ENCODE measurements at regions not wholly inside any gene's neighbourhood (a gene's known extent, or its start where the extent isn't known, plus 50 kb on each side); places are given as distances from the start of the nearest gene placed in this dataset.

GRCh38 chr12:75779891-75780496 is 251.6 kb downstream of the PHLDA1 start (continued):
- TF ChIP-seq DDIT3 (CRISPR knock-in tag; IDR thresholded peaks at IDR 0.05) (no peak), HIVEP1 (CRISPR knock-in tag; IDR thresholded peaks at IDR 0.05) (no peak), SP5 (CRISPR knock-in tag; IDR thresholded peaks at IDR 0.05; ENCODE audit: borderline replicate concordance, low read depth) (no peak), ZNF550 (CRISPR knock-in tag; IDR thresholded peaks at IDR 0.05; ENCODE audit: borderline replicate concordance) (no peak), ATF7-NPFF (CRISPR knock-in tag; IDR thresholded peaks at IDR 0.05; ENCODE audit: low read depth) (no peak), REL (CRISPR knock-in tag; conservative IDR thresholded peaks at IDR 0.05) (no peak), THAP9 (CRISPR knock-in tag; IDR thresholded peaks at IDR 0.05; ENCODE audit: borderline replicate concordance) (no peak), CCAR2 (optimal IDR thresholded peaks at IDR 0.05; ENCODE audit: low read depth, low read length) (no peak), ZNF142 (CRISPR knock-in tag; IDR thresholded peaks at IDR 0.05) (no peak), ZFY (CRISPR knock-in tag; IDR thresholded peaks at IDR 0.05) (no peak), ELF4 (CRISPR knock-in tag; IDR thresholded peaks at IDR 0.05; ENCODE audit: borderline replicate concordance) (no peak), SMYD3 (CRISPR knock-in tag; IDR thresholded peaks at IDR 0.05) (no peak)
